Caki2 (cell line): ENCODE measurements at regions not wholly inside any gene's neighbourhood (a gene's known extent, or its start where the extent isn't known, plus 50 kb on each side); places are given as distances from the start of the nearest gene placed in this dataset.
"Not testable (repeated sequence)": the region's sequence is repeated elsewhere in the genome, so short reads cannot be mapped to it uniquely, and the experiment has no call there.

ENCODE experiments used
- DNase-seq: peaks from one replicate; pipeline ENCODE4 v3.0.0-alpha.2; 2015; ENCODE audit warnings: low read depth
- in situ Hi-C: cut with HindIII; loops from 2 replicates; pipeline ENCODE4 v1.10.0; 2016; ENCODE audit warnings: low sequenced_read_pairs, low pct_unique_long_range_greater_than_20kb, mixed read lengths

DNA sequence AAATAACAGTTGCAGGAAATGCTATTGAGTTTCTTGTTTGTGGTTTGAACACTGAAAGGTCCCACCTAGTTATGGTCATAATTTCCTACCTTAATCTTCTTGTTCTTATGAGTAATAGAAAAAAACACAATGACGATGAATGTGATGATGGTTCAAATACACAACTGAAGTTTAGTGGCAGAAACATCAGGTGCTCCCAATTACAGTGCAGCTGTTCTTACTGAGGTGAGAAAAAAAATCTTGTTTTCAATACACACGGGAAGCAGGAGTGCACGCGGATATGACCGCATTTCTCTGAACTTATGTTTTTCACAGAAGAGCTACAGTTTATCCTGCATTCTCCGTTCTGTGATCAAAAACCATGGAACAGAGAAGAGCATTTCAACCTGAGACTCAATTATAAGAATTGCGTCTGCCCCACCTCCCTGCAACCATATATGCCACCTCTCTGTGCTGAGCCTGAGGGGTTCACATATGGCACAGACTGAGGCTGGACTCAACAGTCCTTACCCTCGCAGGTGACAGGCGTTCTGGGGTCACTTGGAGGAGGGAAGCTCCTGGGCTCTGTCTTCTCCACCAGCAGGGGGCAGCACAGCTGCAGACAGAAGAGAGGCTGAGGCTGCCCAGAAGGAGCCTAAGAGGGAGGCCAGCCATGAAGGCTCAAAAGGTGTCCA, 99.7 kb upstream of the IGLL5 start:
- DNase-seq, result peak; percentile 12
- in situ Hi-C loops, result no loop called here

DNA sequence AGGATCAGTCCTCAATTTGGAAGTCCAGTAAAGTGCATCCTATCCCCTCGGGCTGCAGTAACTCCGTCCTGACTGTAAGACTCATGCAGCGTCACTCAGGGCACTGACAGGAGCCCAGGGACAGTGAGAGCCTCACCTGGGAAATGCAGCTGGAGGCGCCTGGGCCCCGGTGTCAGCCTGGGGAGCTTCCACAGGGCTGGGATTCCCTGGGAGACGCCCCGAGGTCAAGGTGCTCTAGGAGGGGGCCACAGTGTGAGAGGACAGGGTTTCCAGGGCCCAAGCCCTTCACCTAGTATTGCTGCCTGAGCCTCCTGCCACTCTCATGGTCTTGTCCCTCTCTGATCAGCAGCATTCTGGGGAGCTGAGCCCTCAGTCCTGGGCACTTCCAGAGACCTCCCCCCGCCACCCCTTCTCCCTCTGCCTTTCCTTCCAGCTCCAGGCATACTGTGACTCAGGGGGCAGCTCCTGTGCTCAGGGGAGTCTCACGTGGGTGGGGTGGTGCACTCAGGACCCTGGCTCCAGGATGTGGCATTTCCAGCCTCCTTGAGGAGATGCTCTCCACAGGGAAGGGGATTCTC, 99.1 kb upstream of the IGLL5 start:
- in situ Hi-C loops, result no loop called here
- DNase-seq, result no peak

DNA sequence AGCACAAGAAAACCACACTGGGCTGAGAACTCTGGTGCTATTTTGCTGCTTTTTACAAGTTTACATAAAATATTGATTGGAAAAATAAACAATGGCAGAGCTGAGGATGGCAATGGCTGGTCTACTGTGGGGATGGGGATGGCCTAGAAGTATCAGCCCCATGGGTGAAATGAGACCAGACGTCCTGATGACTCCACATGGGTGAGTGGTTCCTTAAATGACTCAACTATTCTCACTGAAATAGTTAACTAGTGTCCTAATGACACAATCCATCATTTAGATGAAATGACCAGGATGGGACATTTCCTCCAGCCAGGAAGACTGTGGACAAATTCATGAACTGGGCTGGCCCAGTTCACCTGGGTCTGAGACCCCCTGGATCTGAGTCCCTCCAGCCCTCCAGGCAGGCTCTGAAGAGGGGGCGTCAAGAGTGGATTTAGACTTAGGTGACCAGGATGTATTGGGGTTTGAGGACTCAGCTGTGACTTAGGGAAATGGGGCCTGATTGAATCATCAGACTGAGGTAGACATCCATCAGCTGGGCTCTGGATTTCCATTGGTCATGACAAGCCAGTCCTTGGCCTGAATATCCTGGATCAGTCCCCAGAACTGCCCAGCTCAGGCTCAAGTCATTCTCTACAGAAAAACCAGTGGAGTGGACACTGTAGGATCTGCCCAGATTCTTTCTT, 98.2 kb upstream of the IGLL5 start:
- in situ Hi-C loops, result no loop called here
- no peak for DNase-seq

DNA sequence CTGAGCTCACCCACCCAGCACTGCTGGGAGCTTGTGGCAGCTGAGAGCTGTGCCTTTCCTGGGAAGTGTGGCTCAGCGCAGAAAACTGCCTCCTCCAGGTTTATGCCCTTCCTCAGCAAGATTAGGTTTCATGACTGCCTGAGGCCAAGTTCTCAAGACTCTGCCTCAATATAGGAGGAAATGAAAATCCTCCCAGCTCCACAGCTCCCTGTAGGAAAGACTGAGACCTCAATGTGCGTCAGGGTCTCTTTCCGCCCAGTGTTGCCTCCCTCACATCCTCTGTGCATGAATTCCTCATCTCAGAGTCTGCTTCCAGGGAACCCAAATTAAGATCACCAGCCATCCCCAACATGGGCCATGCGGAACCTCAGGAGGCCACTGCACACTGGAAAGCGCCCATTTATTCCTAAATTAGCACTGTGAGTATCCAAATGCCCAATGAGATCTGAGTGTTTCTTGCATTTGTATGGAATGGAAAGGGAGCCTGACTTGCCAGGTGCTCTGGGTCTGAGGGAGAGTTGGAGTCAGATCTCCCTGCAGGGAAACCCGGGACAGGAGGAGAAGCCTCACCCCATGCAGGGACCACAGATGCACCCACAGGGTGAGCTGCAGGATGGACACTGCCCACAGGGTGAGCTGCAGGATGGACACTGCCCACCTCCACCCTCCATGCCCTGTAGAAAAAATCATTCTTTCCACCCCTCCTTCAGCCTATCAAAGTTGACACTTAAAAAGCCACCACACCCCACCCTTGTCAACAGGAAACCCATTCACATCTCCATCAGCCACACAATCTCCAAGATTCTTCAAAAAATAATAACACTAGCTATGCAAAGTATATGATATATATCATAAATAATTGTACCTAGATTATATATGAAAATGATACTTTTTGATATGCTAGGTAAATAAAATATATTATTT, 97.4 kb upstream of the IGLL5 start:
- in situ Hi-C loops, result no loop called here
- no peak for DNase-seq

DNA sequence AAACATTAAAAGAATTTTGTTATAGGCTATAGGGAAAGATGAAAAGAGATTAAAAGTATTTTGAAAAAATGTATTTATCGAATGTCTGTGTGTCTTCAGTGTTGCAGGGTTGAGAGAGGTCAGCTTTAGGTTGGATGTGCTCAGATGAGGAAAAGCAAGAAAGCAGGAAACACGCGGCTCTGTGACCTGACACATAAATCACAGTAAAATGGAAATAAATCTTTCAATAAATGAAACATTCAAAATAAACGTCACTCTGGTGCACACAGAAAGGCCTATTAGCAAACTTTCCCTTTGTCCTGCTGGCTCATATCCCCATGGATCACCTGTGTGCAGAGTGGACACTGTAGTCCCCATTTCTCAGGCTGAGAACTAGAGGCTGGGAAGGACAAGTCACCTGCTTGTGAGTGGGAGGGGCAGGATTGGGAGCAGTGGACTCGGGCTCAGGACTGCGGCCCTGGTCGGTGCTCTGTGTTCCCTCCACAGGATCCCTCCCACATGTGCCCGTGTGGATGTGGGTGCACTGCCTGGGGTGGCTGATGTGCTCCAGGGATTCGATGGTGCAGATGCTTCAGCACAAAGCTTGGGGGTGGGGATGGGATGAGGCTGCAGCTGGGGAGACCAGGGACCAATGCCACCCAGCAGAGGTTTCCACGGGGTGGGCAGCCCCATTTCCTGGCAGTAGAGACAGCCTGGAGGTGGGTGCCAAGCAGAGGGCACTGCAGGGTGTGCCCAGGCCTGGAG, 96.0 kb upstream of the IGLL5 start:
- in situ Hi-C loops, result no loop called here
- DNase-seq, result no peak

DNA sequence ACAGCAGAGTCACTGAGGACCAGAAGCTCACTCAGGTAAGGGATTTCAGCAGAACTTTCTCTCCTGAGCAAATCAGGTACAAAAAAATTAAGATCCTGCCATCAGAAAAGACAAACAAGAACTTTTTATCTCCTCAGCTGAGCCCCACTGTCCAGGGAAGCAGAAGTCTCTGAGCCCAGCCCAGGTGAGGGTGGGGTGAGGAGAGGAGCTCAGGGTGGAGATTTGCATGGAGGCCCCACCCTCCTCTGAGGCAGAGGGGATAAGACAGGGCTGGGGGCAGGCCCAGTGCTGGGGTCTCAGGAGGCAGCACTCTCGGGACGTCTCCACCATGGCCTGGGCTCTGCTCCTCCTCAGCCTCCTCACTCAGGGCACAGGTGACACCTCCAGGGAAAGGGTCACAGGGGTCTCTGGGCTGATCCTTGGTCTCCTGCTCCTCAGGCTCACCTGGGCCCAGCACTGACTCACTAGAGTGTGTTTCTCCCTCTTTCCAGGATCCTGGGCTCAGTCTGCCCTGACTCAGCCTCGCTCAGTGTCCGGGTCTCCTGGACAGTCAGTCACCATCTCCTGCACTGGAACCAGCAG, 95.3 kb upstream of the IGLL5 start:
- in situ Hi-C loops, DNase-seq: not testable (repeated sequence)

DNA sequence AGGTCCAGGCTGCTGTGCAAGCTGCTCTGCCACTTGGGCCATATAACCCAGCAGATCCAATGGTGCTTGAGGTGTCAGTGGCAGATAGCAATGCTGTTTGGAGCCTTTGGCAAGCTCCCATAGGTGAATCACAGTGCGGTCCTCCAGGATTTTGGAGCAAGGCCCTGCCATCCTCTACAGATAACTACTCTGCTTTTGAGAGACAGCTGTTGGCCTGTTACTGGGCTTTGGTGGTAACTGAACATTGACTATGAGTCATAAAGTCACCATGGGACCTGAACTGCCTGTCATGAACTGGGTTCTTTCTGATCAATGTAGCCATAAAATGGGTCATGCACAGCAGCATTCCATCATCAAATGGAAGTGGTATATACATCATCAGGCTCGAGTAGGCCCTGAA, 92.0 kb upstream of the IGLL5 start:
- DNase-seq, in situ Hi-C loops: not testable (repeated sequence)

DNA sequence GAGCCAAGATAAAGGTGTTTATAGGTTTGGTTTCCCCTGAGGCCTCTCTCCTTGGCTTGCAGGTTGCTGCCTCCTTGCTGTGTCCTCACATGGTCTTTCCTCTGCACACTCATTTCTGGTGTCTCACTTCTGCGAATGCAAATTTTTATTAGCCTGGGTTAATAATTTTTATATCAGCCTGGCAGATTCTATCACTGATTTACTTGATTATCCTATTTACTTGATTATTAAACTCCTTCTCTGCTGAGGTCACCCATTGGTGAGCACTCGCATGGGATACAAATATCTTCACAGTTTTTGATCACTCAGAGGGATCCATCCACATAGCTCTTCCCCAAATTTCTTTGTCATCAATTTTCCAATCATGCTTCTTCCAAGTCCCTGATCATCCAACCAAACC, 90.9 kb upstream of the IGLL5 start:
- DNase-seq, result no peak
- in situ Hi-C loops, result no loop called here

DNA sequence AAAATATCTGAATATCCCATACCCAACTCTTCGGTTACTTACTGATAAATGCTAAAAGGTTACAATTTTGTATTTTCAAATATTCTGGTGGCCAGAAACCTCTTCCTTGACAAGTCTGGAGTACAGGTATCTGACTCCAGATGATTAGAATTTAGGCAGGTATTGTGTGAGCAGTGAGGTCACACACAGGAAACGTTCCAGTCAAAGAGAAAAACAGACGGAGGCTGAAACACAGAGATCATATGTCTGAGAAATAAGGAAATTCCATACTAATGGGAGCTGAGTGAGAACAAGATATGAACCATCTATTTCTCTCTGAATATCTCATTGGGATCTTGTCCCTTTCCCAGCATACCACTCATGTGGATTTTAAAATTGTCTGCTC, 89.4 kb upstream of the IGLL5 start:
- DNase-seq, result no peak
- in situ Hi-C loops, result no loop called here

DNA sequence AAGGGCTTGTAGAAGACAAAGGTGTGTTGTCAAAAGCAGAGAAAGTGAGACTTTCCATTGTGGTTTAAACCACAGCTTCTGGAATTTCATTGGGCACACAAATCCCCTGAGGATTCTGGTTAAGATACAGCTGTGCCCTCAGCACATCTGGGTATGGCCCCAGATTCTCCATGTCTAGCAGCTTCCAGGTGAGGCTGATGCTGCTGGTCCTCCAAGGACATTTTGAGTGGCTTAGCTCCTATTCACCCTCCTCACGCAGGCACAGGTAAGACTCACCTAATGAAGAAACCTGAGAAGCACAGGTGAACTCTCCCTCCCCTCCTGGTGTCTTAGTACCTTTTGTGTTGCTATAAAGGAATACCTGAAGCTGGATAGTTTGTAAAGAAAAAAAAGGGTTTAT, 88.9 kb upstream of the IGLL5 start:
- in situ Hi-C loops, result no loop called here
- no peak for DNase-seq

DNA sequence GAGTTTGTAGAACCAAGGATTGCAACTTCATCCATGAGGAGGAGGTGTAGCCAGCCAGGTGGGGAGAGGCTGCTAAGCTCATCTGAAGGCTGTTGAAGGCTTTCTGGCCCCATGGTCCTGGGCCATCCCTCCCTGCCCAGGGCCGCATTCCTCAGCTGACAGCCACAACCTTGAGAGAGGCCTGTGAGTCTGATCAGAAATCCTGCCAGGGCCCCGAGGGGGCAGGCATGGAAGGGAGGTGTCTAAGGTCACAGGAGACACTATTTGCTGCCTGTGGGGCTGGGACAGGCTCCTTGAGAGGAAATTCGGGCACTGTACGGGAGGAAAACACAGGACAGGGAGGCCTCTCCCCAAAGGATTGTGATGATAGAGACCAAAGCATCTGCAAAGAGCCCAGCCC, 88.1 kb upstream of the IGLL5 start:
- in situ Hi-C loops, result no loop called here
- no peak for DNase-seq

DNA sequence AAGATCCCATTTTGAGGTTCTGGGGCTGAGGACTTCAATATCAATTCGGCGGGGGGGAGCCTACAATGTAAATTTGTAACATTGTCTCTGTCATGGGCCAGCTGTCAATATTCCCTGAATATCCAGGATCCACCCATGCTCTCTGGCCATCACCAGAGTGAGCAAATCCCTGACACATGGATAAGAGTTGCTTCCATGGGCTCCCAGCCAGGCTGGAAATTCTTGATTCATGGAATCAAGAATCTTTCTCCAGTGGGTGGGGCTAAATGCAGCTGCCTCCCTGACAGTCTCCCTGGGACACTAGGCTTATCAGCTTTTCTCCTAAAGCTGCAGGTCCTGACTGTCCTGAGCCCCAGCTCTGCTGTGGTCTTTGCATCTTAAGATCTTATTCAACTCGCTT, 86.9 kb upstream of the IGLL5 start:
- DNase-seq, result no peak
- in situ Hi-C loops, result no loop called here

DNA sequence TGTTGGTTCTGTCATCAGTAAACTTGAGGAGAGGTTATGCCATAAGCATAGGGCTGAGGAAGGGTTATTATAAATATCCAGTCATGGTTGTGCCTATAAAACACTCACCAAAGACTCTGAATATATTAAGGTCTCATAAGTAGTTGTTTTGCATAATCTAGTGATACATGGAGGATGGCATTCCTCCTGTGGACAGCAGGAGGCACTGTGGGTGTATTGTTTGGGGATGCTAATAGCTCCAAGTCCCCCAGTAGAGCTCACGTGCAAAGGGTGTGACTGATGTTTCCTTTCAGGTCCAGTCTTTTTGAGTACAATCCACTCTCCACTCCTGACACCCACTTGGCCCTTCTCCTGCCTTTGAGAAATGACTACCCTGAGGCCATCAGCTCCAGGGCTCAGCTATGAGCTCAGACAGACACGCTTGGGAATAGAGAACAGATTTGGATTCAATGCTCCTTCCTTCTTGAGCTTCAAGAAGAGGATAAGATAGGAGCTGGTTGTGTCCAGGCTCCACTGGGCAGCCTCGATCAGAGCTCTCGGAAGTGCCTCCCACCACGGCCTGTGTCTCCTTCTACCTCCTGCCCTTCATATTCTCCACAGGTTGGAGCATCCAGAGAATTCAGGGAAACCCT, 85.2 kb upstream of the IGLL5 start:
- no peak for DNase-seq
- in situ Hi-C loops, result no loop called here

DNA sequence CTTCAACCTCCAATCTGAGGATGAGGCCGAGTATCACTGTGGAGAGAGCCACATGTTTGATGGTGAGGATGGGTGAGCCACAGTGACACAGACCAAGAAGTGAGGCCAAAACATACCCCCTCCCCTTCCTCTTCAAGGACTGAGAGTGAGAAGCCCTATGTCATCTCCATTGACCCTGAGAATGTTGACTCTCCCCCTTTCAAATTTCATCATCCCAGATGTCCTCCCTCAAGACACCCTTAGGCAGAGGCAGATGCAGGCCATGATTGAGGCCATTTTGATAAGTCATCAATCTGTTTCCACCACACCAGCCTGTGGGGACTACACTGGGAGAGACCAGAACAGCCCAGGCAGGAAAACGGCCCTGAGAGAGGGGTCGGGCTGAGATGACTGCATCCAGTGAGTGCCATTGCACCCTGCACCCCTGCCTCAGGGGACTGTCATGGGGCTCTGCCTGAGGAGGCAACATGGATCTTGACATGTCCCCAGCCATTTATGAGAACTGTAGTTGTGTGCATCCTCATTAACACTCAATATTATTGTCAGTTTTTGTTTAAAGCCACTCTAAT, 84.2 kb upstream of the IGLL5 start:
- in situ Hi-C loops, result no loop called here
- no peak for DNase-seq

DNA sequence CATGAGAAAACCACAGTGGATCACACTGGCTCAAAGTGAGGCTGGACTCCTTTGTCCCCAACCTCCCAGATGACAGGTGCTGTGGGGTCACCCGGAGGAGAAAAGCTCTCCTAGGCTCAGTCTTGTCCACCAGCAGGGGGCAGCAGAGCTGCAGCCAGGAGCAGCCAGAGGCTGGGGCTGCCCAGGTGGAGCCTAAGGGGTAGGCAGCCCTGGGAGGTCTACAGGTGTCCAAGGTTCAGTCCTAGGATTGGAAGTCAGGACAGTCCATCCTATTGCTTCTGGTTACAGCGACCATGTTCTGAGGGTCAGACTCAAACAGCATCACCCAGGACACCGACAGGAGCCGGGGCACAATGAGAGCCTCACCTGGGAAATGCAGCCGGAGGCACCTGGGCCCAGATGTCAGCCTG, 77.6 kb upstream of the IGLL5 start:
- in situ Hi-C loops, result no loop called here
- peak; percentile 24 for DNase-seq

DNA sequence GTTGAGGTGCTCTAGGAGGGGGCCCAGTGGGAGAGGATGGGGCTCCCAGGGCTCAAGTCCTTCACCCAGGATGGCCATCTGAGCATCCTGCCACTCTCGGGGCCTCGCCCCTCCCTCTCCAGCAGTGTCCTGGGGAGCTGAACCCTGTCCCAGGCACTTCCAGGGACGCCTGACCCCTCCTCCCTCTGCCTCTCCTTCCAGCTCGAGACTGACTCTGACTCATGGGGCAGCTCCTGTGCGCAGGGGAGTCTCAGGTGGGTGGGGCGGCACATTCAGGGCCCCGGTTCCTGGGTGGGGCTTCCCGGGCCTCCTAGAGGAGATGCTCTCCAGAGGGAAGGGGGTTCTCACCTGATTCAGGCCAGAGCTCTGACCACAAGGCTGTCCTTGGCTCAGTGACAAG, 77.1 kb upstream of the IGLL5 start:
- DNase-seq, result no peak

More for the DNA sequence above, 77.1 kb upstream of the IGLL5 start:
- in situ Hi-C loops, result no loop called here
